Stomach (tissue), 4 donors: ENCODE measurements at regions not wholly inside any gene's neighbourhood (a gene's known extent, or its start where the extent isn't known, plus 50 kb on each side); places are given as distances from the start of the nearest gene placed in this dataset.

Experiments used
- EP300 ChIP-seq: sonication (generic); formaldehyde crosslinking; IDR thresholded peaks from one replicate; pipeline ENCODE4 v1.6.1; 2017; ENCODE audit warnings: antibody characterized with exemption
- POLR2A ChIP-seq, 4 donors: fragments of 450-650 bp; IDR thresholded peaks; one replicate each; pipeline ENCODE4 v1.6.1; 2016; ENCODE audit warnings: antibody characterized with exemption in 4 of 4, control low read depth in 2 of 4, mild to moderate bottlenecking in 1 of 4, moderate library complexity in 1 of 4
- TF ChIP-seq, protein P1 (sequence below), 7 experiments: fragments of 450-650 bp in 4 of 7; fragments of 200-600 bp in 3 of 7; sonication (generic) in 3 of 7; IDR thresholded peaks; one replicate each; pipeline ENCODE4 v1.5.1; 2016 to 2019; ENCODE audit warnings: antibody characterized with exemption in 7 of 7, control low read depth in 2 of 7, mild to moderate bottlenecking in 1 of 7

DNA sequence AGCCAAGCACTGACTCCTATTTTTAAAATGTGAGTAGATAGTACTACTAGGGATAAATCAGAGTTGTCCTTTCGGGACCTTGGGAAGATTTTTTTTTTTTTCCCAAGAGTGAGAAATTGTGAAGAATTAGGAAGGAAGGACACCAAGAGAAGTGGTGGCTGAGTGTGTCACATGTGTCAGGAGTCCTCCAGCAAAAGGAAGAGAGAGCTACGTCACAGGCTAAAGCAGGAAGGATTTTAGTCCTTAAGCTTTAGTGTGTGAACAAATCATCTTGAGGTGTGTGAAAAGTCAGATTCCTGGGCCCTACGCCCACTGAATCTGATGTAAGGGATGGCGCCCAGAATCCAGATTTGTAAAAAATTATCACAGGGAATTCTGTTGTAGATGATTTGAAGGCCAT lies 172.7 kb downstream of the SERPINI1 start:
- TF ChIP-seq POLR2A (IDR thresholded peaks at IDR 0.05) (no peak), EP300 (no peak)
- TF ChIP-seq, protein P1, sequence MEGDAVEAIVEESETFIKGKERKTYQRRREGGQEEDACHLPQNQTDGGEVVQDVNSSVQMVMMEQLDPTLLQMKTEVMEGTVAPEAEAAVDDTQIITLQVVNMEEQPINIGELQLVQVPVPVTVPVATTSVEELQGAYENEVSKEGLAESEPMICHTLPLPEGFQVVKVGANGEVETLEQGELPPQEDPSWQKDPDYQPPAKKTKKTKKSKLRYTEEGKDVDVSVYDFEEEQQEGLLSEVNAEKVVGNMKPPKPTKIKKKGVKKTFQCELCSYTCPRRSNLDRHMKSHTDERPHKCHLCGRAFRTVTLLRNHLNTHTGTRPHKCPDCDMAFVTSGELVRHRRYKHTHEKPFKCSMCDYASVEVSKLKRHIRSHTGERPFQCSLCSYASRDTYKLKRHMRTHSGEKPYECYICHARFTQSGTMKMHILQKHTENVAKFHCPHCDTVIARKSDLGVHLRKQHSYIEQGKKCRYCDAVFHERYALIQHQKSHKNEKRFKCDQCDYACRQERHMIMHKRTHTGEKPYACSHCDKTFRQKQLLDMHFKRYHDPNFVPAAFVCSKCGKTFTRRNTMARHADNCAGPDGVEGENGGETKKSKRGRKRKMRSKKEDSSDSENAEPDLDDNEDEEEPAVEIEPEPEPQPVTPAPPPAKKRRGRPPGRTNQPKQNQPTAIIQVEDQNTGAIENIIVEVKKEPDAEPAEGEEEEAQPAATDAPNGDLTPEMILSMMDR (IDR thresholded peaks at IDR 0.05) = no peak
